KOPT-K1 (cell line): ENCODE measurements at regions not wholly inside any gene's neighbourhood (a gene's known extent, or its start where the extent isn't known, plus 50 kb on each side); places are given as distances from the start of the nearest gene placed in this dataset.
"Not testable (repeated sequence)": the region's sequence is repeated elsewhere in the genome, so short reads cannot be mapped to it uniquely, and the experiment has no call there.

ENCODE experiments used
- H3K27ac ChIP-seq: fragments of 200-600 bp; sonication (generic); 2 replicates; pipeline ENCODE4 v1.5.1; 2016; ENCODE audit warnings: antibody characterized with exemption, mild to moderate bottlenecking, low read depth, low read length; ENCODE audit not compliant: poor library complexity, severe bottlenecking
- H3K36me3 ChIP-seq: fragments of 200-600 bp; sonication (generic); 2 replicates; pipeline ENCODE4 v1.5.1; 2017; ENCODE audit warnings: antibody characterized with exemption, mild to moderate bottlenecking, low read length, moderate library complexity; ENCODE audit not compliant: insufficient read depth
- H3K9me3 ChIP-seq: fragments of 200-600 bp; sonication (generic); 2 replicates; pipeline ENCODE4 v1.5.1; 2017; ENCODE audit warnings: antibody characterized with exemption, low read length, mild to moderate bottlenecking; ENCODE audit not compliant: insufficient read depth, poor library complexity, severe bottlenecking

DNA sequence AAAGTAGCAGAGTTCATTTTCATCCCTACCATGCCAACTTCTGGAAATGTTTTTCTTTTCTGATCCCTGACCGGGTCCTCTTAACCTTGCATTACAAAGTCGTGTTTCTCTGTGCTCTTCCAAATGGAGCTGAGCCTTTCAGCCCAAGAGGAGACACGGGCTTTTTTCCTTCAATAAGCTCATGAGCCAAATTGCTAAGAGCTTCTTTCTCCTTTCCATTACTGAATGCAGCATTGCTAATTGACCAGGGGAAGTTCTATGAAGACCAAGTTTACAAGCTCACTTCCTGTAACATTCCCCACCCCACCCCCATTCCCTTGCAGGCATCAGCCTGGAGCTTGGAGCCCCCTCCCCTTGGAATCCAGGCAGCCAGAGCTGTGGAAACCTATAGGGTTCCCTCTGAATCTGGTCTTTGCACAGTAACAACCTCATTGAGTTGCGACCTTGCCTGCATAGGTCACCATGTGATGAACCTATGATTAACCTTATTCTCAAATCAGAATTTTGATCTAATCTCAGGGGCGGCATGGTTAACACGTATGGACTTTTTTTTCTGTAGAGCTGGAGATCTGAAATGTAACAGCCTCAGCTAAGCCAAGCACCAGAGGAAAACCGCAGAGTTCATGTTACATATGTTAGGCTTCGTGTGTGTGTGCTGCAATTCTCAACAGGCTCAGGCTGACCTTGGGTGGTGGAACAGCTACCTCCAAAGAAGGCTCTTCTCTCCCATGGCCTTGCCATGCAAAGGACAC is 395.7 kb upstream of the ZNF462 start:
- Histone ChIP-seq H3K9me3 (no peaks in the 10 kb centered on the region), H3K27ac (no peak overlapping the region), H3K36me3 (no peaks in the 10 kb centered on the region)

GRCh38 chr9:106467865-106468164 is 395.2 kb upstream of the ZNF462 start:
- Histone ChIP-seq H3K36me3 (no peaks in the 10 kb centered on the region), H3K9me3 (no peaks in the 10 kb centered on the region), H3K27ac (no peak overlapping the region)

DNA sequence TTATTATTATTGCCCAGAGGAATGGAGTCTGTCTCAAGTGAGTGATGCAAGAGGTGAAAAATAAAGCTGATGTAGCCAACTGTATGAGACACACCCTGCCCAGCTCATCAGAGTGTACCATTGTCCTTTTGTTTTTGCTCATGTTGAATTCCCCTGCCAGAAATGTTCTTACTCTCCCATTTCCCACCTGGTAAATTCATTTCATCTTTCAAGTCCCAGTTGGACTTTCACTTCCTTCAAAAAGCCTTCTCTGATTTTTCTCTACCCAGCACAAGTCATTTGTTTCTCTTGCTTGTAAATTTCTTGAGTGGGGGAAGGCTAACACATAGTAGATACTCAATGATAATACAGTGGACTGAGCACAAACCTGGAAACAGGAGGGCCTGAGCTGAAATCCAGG is 394.5 kb upstream of the ZNF462 start:
- no peaks in the 10 kb centered on the region for H3K9me3 ChIP-seq
- H3K36me3 ChIP-seq = no peaks in the 10 kb centered on the region
- H3K27ac ChIP-seq = no peak overlapping the region

DNA sequence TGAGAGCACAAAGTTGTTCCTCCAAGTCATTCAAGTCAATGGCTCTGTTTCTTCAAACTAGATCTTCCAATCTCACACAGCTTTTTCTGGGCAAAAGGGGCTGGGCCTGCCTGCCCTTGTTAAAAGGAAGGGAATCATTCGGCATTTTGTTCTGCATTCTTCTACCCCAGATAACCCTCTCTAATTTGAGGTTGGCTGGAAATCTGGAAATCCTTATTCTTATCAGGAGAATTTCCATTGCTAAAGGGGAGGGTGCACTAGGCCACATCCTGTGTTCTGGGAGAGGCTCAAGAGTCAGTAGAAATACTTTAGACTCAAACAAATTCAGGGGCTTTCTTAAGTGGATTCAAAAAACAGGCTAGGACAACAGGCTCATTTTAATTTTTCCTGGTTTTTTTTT is 384.7 kb upstream of the ZNF462 start:
- H3K36me3 ChIP-seq = no peaks in the 10 kb centered on the region
- no peak overlapping the region for H3K27ac ChIP-seq
- H3K9me3 ChIP-seq = no peaks in the 10 kb centered on the region

DNA sequence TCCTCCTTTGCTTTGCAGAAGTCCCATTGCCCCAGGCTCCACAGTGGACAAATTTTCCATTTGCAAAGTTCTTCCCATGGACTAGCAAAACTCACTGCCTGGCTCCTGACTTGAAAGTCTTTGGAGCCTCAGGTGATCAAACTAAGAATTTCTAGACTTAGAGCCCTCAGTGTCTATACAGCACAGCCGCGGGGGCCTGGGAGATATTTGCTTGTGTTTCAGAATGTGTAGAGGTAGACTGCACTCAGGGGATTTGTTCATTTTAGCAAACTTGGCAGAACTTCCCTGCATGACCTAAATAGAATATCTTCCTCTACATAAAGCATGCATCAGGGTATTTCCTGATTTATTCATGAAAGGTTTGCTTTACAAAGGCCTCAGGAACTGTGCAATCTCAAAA is 384.2 kb upstream of the ZNF462 start:
- Histone ChIP-seq H3K9me3 (no peaks in the 10 kb centered on the region), H3K27ac (no peak overlapping the region), H3K36me3 (no peaks in the 10 kb centered on the region)

GRCh38 chr9:106479679-106480078 is 383.3 kb upstream of the ZNF462 start:
- Histone ChIP-seq H3K36me3 (no peaks in the 10 kb centered on the region), H3K27ac (no peak overlapping the region), H3K9me3 (no peaks in the 10 kb centered on the region)

DNA sequence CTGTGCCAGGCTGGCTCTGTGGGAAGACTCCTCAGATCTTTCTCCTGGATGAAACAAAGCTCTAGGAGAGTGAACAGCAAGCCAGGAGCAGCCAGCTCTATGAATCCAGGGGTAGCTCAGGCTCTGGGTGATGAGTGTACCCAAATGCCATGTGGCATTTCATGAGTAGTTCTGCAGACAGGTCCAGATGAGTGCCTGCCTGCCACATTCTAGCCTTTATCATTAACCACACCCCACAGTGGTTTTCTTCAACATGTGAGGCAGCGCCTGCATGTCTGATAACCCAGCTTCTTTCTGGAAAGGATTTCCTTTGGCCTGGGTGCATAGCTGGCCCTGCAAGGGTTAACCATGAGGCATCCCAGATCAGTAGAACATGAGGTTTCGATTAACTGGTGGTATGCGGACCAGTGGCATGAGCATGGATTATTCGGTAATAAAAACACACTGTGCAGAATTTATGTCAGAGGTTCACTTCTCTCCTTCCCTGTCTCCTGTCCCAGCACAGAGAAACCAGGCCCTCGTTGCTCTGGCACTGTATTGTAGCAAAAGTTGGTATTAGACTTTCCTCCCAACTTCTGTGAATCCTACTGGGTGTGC is 381.9 kb upstream of the ZNF462 start:
- Histone ChIP-seq H3K27ac (no peak overlapping the region), H3K9me3 (no peaks in the 10 kb centered on the region), H3K36me3 (no peaks in the 10 kb centered on the region)

GRCh38 chr9:106482733-106483132 is 380.2 kb upstream of the ZNF462 start:
- H3K9me3 ChIP-seq = no peaks in the 10 kb centered on the region
- H3K36me3 ChIP-seq = no peaks in the 10 kb centered on the region
- no peak overlapping the region for H3K27ac ChIP-seq

DNA sequence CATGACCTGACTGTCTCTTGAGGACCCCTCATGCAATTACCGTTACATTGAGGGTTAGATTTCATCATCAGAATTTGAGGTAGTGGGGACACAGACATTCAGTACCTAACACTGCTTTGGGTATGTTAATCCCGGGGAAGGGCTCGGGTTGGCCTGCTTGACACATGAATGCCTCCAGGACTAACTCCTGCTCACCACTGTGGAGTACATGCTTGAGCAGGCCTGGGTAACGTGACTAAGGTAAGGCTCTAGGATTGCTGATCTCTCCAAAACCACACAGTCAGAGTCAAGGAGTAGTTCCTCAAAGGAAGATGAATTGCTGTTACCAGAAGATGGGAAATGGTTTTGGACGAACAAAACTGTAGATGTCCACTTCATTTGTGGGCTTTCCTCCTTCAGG is 376.3 kb upstream of the ZNF462 start:
- Histone ChIP-seq H3K9me3 (no peaks in the 10 kb centered on the region), H3K36me3 (no peaks in the 10 kb centered on the region), H3K27ac (no peak overlapping the region)

- Histone ChIP-seq H3K36me3 (no peaks in the 10 kb centered on the region), H3K9me3 (no peaks in the 10 kb centered on the region), H3K27ac (no peak overlapping the region)
Measured at GRCh38 chr9:106487266-106487665, 375.7 kb upstream of the ZNF462 start.

- H3K9me3 ChIP-seq, H3K36me3 ChIP-seq, H3K27ac ChIP-seq: not testable (repeated sequence)
Measured at GRCh38 chr9:106492126-106492525, 370.8 kb upstream of the ZNF462 start.

DNA sequence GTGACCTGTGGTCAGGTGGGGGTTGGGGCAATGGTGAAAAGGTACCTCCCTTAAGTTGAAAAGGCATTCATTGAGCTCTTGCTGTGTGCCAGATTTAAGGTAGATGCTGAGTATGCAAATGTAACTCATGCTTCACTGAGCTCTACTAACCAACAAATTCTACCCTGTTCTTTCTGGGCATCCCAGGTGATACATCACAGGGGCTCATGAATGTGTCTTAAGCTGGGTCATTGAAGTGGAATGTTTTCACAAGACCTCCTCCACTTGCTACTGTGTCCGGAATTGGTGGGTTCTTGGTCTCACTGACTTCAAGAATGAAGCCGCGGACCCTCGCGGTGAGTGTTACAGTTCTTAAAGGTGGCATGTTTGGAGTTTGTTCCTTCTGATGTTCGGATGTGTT is 362.8 kb upstream of the ZNF462 start:
- H3K27ac ChIP-seq = no peak overlapping the region
- H3K36me3 ChIP-seq = no peaks in the 10 kb centered on the region
- no peaks in the 10 kb centered on the region for H3K9me3 ChIP-seq

- H3K36me3 ChIP-seq, H3K9me3 ChIP-seq, H3K27ac ChIP-seq: not testable (repeated sequence)
Measured at GRCh38 chr9:106501210-106501609, 361.8 kb upstream of the ZNF462 start.

DNA sequence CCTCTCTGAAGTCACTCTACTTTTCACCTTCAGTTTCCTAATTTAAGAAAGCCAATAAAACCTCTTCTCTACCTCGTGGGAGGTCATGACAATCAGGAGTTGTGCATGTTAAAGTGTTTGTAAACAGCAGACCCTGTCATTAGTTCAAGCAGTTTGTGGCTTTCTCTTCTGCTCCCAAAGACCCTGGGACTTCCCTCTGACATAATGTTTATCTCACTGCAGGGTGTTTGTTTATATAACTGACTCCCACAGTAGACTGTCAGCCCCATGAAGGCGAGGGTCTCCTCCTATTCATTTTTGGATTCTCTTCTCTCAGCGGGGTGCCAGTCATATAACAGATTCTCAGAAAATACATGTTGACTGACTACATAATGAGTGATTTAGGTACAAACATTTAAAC is 360.0 kb upstream of the ZNF462 start:
- Histone ChIP-seq H3K36me3 (no peaks in the 10 kb centered on the region), H3K9me3 (no peaks in the 10 kb centered on the region), H3K27ac (no peak overlapping the region)

DNA sequence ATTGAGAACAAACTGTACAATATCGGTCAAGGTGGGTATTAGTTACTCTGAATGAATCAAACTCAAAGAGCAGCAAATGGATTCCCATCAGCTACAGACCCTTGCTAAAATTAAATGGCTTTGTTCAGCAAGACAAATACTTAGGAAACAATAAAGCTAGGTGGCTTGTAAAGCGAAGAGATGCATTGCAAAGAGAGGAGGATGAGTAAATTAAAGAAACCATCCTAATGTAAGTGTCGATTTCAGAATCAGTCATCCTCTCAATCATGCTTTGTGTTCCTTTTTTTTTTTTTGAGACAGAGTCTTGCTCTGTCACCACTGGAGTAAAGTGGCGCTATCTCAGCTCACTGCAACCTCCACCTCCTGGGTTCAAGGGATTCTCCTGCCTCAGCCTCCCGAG is 359.2 kb upstream of the ZNF462 start:
- H3K27ac ChIP-seq = no peak overlapping the region

DNA sequence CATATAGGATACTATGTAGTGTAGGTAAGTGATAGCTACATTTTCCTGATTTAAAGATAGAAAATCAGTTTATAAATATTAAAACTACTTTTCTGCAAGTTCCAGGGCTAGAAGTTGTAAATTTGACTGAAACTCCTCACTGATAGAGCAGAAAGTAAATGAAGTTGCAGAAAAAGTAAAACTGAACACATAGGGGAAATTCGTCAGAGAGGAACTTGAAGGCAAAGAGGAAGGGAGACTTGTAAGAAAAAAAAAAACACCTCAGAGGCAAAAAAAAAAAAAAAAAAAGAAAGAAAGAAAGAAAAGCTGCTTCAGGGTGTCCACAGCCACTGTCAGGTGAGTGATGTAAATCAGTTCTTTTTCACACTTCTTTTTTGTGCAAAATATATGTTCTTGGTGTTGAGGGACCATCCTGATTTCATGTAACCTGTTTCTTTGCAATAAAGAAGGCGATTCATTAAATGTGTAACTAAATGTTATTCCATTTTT is 336.2 kb upstream of the ZNF462 start:
- H3K27ac ChIP-seq = no peak overlapping the region
- no peaks in the 10 kb centered on the region for H3K36me3 ChIP-seq
- no peaks in the 10 kb centered on the region for H3K9me3 ChIP-seq

More for the DNA sequence above, 359.2 kb upstream of the ZNF462 start:
- H3K36me3 ChIP-seq = no peaks in the 10 kb centered on the region
- no peaks in the 10 kb centered on the region for H3K9me3 ChIP-seq
